Vagina (tissue), 2 donors: ENCODE measurements at regions not wholly inside any gene's neighbourhood (a gene's known extent, or its start where the extent isn't known, plus 50 kb on each side); places are given as distances from the start of the nearest gene placed in this dataset.

Source experiments
- CTCF ChIP-seq, 3 experiments: fragments of 450-650 bp in 2 of 3; fragments of 200-600 bp in 1 of 3; sonication (generic) in 1 of 3; IDR thresholded peaks; one replicate each; pipeline ENCODE4 v1.5.1; 2017 to 2019; ENCODE audit warnings: antibody characterized with exemption in 3 of 3, mild to moderate bottlenecking in 2 of 3, moderate library complexity in 2 of 3
- POLR2A ChIP-seq, 2 donors: fragments of 450-650 bp; IDR thresholded peaks; one replicate each; pipeline ENCODE4 v1.6.1; 2017; ENCODE audit warnings: antibody characterized with exemption in 2 of 2, mild to moderate bottlenecking in 2 of 2, moderate library complexity in 2 of 2

- TF ChIP-seq CTCF (IDR thresholded peaks at IDR 0.05) (no peak), POLR2A (IDR thresholded peaks at IDR 0.05) (no peak)
These were observed 1021.7 kb downstream of the NR2F1-AS1 start for GRCh38 chr5:92559331-92559730.
